Left lung (tissue), 4 donors: ENCODE measurements at regions not wholly inside any gene's neighbourhood (a gene's known extent, or its start where the extent isn't known, plus 50 kb on each side); places are given as distances from the start of the nearest gene placed in this dataset.

Source experiments
- ATAC-seq: fragments of 200-7000 bp; cut with Tn5 transposase; one replicate; pipeline ENCODE4 v1.9.1; 2020; ENCODE audit warnings: moderate library complexity
- DNase-seq, 4 donors: peaks; one replicate each; pipeline ENCODE4 v3.0.0-alpha.2; 2013 to 2020
- H3K27ac ChIP-seq, 2 donors: fragments of 200-600 bp; sonication (generic) in 1 of 2; one replicate each; pipeline versions ENCODE4 v1.5.0 to v1.8.0; 2020 to 2021
- H3K27me3 ChIP-seq, 2 donors: fragments of 200-600 bp; sonication (generic) in 1 of 2; one replicate each; pipeline versions ENCODE4 v1.5.0 to v1.8.0; 2020 to 2021
- H3K36me3 ChIP-seq, 2 donors: fragments of 200-600 bp; sonication (generic) in 1 of 2; one replicate each; pipeline versions ENCODE4 v1.5.0 to v1.8.0; 2020 to 2021
- H3K4me1 ChIP-seq, 2 donors: fragments of 200-600 bp; one replicate each; pipeline ENCODE4 v1.8.0; 2021
- H3K4me3 ChIP-seq, 2 donors: fragments of 200-600 bp; sonication (generic) in 1 of 2; one replicate each; pipeline versions ENCODE4 v1.5.0 to v1.8.0; 2020 to 2021; ENCODE audit warnings: mild to moderate bottlenecking in 1 of 2
- H3K9me3 ChIP-seq, 2 donors: fragments of 200-600 bp; sonication (generic) in 1 of 2; one replicate each; pipeline versions ENCODE4 v1.5.0 to v1.8.0; 2020 to 2021
- intact Hi-C, 2 donors: fragments of 100-400 bp; cut with DNase I; formaldehyde crosslinking; loops; one replicate each; pipeline versions ENCODE4 v1.11.2 to v1.14.2; 2022
- TF ChIP-seq, protein P1 (sequence below), 2 donors: fragments of 200-600 bp; sonication (generic) in 1 of 2; IDR thresholded peaks; one replicate each; pipeline versions ENCODE4 v1.5.0 to v1.8.0; 2021; ENCODE audit warnings: antibody characterized with exemption in 2 of 2
- donor health status: DM: no; HTN: yes; CAD: no.
- donor health status: DM: no; HTN: no; CAD: no.

DNA sequence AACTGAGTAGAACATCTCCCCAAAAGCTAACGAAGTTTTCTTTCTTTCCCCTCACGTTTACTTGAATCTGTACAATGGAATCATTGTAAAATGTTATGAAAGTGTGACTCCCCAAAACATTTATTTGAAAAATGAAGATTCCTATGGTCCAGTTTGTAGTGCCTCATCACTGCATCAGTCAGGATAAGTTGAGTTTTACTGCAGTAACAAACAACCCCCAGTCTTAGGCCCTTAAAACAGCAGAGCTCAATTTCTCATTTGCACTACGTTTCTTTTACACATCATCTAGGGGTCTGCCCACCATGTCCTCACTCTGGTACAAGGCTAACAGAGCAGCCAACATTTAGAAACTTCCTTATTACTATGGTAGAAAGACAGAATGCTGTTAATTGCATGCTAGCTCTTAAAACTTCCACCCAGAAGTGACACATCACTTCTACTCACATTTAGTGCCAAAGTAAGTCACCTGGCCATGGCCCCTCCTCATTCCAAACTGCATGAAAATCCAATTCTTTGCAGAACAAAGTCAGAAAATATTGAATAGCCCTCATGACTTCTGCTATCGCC is 546.4 kb downstream of the MED13L start:
- no peaks in the 10 kb centered on the region for H3K36me3 ChIP-seq
- TF ChIP-seq, protein P1, sequence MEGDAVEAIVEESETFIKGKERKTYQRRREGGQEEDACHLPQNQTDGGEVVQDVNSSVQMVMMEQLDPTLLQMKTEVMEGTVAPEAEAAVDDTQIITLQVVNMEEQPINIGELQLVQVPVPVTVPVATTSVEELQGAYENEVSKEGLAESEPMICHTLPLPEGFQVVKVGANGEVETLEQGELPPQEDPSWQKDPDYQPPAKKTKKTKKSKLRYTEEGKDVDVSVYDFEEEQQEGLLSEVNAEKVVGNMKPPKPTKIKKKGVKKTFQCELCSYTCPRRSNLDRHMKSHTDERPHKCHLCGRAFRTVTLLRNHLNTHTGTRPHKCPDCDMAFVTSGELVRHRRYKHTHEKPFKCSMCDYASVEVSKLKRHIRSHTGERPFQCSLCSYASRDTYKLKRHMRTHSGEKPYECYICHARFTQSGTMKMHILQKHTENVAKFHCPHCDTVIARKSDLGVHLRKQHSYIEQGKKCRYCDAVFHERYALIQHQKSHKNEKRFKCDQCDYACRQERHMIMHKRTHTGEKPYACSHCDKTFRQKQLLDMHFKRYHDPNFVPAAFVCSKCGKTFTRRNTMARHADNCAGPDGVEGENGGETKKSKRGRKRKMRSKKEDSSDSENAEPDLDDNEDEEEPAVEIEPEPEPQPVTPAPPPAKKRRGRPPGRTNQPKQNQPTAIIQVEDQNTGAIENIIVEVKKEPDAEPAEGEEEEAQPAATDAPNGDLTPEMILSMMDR (IDR thresholded peaks at IDR 0.05): no peak
- intact Hi-C loops: no loop called here

DNA sequence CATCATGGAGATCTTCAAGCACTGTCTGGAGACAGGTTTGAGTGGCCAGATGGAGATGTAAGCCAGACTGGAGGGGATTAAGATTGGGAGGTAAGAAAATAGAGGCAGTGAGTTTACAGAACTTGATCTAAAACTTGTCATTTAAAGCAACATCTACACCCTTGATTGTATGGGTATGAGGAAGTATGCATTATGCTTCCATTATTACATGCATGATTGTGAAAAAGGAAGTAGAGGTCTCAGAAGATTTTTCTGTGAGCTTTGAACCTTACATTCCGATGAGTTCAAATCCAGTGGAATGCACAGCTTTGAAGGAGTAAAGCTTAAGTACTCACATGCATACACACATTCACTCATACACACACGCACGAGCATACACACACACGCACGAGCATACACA is 550.8 kb downstream of the MED13L start:
- Histone ChIP-seq H3K27me3 (no peaks in the 10 kb centered on the region), H3K4me3 (no peak overlapping the region), H3K9me3 (no peaks in the 10 kb centered on the region), H3K4me1 (no peaks in the 10 kb centered on the region), H3K27ac (no peak overlapping the region), H3K36me3 (no peaks in the 10 kb centered on the region)
- TF ChIP-seq, protein P1 (IDR thresholded peaks at IDR 0.05): no peak
- DNase-seq (no peak), ATAC-seq (no peak)
- intact Hi-C loops: no loop called here

More for the DNA sequence above, 546.4 kb downstream of the MED13L start:
- Histone ChIP-seq H3K4me1 (no peaks in the 10 kb centered on the region), H3K27ac (no peak overlapping the region), H3K4me3 (no peak overlapping the region), H3K9me3 (no peaks in the 10 kb centered on the region), H3K27me3 (no peaks in the 10 kb centered on the region)
- ATAC-seq: no peak
- no peak for DNase-seq

DNA sequence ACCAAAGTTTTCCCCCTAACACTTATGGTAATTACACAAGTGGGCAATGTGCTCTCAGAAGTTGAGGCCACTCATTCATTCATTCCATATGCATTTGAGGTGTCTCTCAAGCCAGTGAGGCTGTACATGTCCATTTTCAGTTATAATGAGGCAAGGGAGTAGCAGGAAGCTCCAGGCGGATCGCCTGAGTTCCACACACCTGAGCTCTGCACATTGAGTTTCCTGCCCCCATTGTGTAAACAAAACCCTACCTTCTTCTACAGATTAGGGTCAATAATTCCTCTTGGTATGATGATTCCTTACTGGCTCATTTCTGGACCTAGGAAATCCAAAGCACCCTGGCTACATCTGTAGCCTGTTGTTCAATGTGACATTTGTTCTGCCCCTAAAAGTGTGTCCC is 555.3 kb downstream of the MED13L start:
- Histone ChIP-seq H3K27me3 (no peaks in the 10 kb centered on the region), H3K36me3 (no peaks in the 10 kb centered on the region), H3K27ac (no peak overlapping the region), H3K4me3 (no peak overlapping the region), H3K4me1 (no peaks in the 10 kb centered on the region), H3K9me3 (no peaks in the 10 kb centered on the region)
- DNase-seq: no peak
- TF ChIP-seq, protein P1 (IDR thresholded peaks at IDR 0.05): no peak
- no peak for ATAC-seq
- intact Hi-C loops: no loop called here

DNA sequence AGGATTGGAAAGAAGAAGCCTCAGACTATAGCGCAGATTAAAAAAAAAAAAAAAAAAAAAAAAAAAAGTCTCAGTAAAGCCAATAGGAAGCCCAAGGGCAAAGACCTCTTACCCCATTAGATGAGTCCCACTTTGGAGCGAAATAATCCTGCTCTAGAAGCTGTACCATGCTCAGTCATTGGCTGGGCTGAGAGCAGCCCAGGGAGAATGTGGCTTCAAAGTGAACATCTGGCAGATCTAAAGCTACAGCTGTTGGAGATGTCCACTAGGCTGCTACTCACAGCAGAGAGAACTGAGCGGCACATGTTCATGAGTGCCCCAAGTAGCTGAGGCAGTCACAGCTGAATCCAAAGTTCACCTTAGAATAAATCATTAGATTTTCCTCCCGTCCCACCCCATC is 560.9 kb downstream of the MED13L start:
- H3K4me1 ChIP-seq: no peaks in the 10 kb centered on the region
- TF ChIP-seq, protein P1 (IDR thresholded peaks at IDR 0.05): no peak
- no peak overlapping the region for H3K4me3 ChIP-seq
- no peak overlapping the region for H3K27ac ChIP-seq
- intact Hi-C loops: no loop called here
- H3K27me3 ChIP-seq: no peaks in the 10 kb centered on the region
- ATAC-seq: no peak
- no peaks in the 10 kb centered on the region for H3K9me3 ChIP-seq
- no peak for DNase-seq
- no peaks in the 10 kb centered on the region for H3K36me3 ChIP-seq

DNA sequence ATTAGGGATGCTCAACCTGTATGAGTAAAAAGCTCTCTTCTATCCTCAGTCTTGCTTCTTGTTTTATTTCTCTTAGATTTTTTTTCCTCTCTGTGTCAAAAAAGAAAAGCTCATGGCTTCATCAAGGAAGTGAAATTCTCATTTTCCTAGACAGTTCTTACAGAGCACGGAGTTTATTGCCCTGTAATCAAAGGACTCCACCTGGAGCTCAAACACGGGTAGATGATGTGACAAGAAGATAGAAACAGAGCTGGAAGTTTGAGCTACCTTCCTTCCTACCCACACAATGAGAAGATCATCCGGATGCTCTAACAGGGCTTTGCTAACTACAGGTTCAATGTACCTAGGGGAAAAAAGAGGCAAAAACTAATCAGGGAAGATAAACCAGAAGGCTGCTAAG is 564.8 kb downstream of the MED13L start:
- no peak for DNase-seq
- Histone ChIP-seq H3K4me1 (peaks cover 0 to 4% of the 10 kb centered on the region in 2 donors), H3K27me3 (no peaks in the 10 kb centered on the region), H3K9me3 (no peaks in the 10 kb centered on the region), H3K27ac (no peak overlapping the region), H3K36me3 (no peaks in the 10 kb centered on the region), H3K4me3 (no peak overlapping the region)
- TF ChIP-seq, protein P1 (IDR thresholded peaks at IDR 0.05): no peak
- no peak for ATAC-seq
- intact Hi-C loops: no loop called here
